NCI-H2029 treated with DMSO at 0.1 percent for 48 hours (cell line): ENCODE measurements at regions not wholly inside any gene's neighbourhood (a gene's known extent, or its start where the extent isn't known, plus 50 kb on each side); places are given as distances from the start of the nearest gene placed in this dataset.

ENCODE experiments used
- DNase-seq: peaks from one replicate; lab custom pipeline; 2025; lab: John Stamatoyannopoulos, UW

DNA sequence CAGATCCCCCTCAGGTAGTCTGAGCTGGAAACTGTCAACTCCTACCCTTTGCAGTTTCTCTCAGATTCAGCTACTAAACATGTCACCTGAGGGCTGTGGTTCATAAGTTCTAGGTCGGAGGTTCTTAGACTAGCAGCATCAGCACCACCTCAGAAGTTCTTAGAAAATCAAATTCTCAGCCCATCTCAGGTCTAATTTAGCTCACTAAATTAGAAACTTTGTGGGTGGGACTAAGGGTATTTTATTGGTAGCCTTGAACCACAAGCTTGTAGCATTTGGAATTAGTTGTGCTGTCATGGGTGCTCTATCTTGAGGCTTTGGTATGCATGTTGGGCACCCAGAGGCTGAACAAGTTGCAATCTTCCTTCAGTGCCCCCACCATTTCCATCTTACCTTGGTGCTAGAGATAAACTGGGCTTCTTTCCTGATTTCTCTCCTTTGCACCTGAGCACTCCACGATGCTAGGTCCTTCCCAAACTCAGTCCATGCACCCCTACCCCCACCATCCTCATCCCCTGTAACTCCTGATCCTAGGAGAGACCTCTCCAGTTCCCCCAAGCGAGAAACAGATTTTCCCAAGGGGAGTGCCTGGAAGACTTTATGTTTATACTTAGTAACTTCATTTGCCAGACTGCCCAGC, 54.2 kb downstream of the S1PR1 start:
- no peak for DNase-seq

DNA sequence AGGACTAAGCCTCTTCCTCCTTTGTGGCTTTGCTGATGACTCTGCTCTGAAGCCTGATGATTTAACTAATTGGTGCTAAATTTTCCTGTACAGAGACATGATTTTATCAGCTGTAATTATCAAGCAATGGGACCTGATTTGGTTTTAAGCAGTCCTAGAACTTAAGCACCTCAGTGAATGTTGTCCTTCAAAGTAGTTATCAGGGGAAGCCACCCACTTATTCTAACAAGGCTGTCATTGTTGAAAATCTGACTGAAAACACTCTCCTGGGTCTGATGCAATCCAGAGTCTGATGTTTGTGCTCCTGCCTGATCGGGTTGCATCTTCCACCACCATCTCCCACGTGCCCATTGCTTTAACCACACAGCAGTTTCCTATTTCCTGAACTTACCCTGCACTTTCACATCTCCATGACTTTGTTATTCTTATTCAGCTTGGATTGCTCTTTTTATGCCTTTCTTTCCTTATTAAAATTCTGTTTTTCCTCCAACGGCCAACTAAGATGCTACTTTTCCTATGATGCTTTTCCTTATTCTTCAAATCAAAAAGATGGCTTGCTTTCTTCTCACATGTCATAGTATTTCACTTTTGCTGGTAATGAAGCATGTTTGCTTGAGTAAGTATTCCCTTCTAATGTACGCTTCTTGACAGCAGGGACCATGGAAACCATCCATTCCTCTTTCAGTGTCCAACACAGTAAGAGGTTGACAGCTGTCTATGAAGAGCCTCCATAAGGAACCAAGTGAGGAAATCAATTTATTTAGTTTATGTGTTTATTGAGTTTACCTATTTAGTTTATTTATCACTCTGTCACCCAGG, 55.0 kb downstream of the S1PR1 start:
- no peak for DNase-seq

DNA sequence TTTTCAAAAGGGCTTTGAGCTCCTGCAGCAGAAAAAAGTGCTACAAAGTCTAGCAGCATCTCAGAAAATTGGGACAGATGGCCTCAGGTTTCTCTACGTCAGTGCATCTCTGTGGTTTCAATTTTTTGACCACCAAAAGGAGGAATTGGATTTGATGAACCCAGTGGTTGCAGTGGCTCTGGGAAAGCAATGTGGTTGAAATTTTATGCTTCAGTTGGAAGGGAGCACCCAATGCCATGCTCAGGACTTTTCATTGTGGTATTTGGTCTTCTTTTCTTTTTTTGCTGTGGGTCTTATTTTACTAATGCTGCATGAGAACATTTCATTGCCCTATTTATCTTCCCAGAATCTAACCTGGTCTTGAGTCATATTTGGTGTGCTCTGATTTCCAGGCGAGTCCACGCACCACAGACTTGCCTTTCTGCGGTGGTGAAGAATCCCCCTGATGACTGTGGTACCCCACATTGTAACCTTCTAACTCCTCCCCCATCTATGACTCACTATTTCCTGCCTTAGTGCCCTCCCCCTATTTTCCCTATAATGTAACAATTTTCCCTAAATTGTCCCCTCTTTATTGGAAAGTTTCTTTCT, 56.7 kb downstream of the S1PR1 start:
- DNase-seq, result no peak

DNA sequence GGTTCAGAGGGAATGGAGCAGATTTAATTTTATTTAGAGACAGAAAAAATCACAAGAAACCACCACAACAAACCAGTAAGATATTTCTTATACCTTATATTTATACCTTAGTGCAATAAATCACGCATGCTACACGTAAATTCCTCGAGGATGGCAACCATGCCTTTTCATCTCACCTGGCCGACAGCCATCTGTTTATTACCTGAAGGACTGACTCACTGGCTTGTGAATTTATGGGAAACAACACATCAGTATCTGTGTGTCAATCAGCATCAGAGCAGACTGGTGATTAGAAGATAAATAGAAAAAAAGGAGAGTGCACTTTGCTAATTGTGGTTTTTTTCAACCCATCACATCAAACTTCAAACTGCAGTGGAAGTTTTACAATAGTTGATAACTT, 58.4 kb downstream of the S1PR1 start:
- no peak for DNase-seq

DNA sequence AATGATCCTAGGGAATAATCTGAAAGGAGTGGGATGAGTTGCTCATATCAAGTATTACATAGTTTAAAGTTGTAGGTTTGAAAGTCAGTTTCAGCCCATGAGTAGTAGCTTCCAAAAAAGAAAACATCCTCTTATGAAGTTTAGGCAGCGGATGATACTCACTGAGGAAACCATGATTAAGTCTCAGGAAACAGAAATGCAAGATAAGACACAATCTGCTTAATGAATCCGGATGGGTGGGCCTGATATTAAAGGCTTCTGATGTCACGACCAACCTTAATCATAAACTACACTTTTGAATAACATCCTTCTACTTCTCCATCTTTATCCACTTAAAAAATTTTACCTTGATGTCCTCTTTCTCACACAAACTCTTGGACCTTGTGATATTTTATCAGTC, 61.8 kb downstream of the S1PR1 start:
- DNase-seq, result no peak

GRCh38 chr1:101299141-101299540, 62.3 kb downstream of the S1PR1 start:
- no peak for DNase-seq

DNA sequence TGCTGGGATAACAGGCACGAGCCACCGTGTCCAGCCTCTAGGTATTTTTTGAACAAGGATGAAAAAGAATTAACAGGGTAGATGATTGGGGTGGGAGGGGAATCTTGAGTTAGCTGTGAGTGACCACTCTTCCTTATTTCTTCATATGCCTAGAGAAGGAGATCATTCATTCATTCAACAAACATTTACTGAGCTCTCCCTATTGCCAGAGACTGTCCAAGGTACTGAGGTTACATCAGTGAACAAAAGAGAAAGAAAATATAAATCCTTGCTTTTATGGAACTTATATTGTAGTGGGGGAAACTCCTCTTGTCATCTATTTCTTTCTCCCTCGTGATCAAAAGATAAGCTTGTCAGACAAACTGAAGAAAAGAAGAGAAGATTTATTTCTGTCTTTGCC, 62.9 kb downstream of the S1PR1 start:
- DNase-seq, result no peak

GRCh38 chr1:101300916-101301315, 64.1 kb downstream of the S1PR1 start:
- no peak for DNase-seq

GRCh38 chr1:101301446-101302057, 64.7 kb downstream of the S1PR1 start:
- no peak for DNase-seq

GRCh38 chr1:101302831-101303511, 66.2 kb downstream of the S1PR1 start:
- no peak for DNase-seq

DNA sequence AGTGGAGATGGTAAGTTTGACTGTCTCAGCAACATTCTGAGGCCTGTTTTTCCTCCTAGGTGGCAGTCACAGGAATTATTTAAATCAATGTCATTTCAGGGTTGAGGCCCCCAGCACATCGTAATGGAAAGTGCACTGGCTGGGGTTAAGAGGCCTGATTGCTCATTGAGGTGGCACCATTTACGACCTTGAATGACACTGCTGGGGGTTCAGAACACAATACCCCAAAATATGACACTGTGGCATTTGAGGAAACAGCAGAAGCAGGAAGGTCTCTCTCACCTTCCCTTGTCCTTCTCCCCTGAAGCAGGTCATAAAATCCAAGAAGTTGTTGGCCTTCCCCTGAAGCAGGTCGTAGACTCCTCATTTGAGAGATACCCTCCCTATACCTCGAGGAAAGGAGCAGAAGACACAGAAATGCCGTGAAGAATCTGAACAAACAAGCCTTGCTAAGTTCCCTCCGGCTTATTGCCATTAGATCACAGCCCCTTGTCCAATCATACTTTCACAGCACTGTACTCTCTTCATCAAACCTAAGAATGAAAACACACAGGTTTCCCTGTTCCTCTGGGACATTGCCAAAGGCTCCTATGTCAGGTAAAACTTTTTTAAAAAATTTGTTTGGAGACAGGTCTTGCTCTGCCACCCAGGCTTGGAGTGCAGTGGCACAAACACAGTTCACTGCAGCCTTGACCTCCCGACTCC, 71.3 kb downstream of the S1PR1 start:
- no peak for DNase-seq

GRCh38 chr1:101308935-101309333, 72.1 kb downstream of the S1PR1 start:
- no peak for DNase-seq

DNA sequence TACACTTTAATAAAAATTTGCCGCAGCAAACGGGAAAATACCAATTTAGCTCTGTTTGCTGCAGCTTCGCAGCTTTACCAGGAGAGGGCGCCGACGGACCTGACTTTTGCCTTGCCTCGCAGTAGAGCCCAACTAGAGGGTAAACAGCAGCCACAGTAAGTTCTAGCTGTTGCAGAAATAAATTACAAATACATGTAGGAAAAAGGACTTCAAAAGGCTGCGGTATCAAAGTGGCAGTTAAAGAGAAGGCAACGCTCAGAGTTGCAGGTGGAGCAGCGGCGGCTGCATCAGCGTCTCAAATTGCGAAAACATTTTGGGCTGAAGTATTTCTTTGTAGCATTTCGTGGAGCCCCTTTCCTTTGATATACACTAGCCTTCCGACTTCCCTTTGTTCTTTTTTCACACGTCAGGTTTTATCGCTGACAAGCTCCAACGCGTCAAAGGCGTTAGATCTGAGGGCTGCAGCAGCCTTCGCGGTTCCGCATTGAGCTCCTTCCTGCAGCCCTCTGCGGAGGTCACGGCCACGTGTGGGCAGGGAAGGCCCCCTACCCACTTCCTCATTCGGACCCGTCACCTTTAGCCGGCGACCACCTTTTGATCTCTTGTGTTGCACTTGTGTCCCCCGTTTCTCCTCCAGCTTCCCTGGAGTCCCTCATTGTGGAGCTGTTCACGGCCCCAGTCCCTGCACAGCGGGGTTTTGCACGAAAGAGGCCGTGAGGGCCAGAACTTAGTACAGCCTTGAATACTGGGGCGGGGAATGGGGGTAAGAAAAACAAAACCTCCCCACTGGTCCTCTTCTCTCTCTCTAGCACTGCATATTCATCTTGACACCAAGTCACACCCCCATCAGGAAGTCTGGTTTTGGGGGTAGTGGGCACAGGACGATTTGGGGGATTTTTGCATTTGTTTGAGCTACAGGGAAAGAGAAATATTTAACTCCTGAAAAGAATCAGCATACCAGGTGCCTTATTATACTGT, 72.8 kb downstream of the S1PR1 start:
- DNase-seq, result peak; percentile 18

DNA sequence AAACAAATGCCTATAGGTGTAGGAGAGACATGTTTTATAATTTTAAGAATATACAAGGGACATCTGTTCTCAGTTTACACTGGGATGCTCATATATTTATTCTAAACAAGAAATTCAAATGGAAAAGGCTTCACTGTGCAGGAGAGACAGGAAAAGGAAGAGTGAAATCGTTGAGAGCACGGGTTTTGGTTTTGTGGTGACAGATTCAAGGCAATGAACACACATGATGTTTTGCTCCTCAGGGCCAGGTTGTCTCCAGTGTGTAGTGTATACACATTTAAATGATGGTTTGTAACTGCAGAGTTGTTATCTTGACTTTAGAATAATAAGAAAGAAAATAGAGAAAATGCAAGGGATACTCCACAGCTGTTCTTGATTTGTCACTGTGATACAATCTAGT, 73.7 kb downstream of the S1PR1 start:
- no peak for DNase-seq

DNA sequence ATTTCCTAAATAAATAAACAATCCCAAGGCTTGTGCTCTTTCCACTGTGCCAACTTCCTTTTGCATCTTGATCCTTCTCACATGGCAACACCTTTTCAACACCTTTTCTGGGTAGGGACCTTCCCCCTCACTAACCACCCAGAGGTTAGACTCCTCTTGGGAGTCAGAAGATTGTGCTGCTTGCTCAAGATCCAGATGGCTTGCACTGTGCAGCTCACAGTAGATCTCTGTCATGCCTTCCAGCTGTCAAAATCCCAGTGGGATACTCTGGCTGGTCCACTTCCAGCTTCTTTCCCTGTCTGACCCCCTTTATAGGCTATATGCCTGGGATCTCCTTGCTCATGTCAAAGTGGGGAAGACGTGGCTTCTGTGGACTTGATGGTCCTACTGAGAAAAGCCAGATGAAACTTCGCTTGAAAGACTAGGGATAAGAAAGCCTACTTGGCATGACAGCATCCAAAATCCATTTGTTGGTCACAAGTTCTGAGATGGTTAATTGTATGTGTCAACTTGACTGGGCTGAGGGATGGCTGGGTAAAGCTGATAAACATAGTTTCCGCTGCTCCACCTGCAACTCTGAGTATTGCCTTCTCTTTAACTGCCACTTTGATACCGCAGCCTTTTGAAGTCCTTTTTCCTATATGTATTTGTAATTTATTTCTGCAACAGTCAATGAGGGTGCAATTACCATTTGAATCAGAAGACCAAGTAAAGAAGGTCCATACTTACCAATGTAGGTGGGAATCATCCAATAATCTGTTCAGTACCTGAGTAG, 74.5 kb downstream of the S1PR1 start:
- no peak for DNase-seq

DNA sequence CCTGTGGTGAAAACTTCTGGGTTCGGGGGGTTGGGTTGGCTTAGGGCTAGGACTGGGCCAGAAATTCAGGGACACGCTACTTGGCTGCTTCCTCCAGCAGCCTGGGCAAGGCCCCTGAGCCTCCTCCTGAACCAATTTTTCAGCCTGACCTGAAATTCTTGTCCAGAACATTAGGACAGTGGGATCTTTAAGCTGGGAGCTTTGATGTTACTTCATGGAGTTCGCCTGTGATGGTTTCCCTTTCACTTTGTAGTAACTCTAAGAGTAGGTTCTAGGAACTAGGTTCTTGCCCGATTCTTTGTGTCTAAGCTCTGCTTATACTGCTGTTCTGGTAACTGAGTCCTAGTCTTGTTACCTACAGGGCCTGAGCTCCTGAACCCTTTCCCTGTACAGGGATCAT, 75.3 kb downstream of the S1PR1 start:
- DNase-seq, result no peak

- no peak for DNase-seq
Measured at GRCh38 chr1:101313356-101313755, 76.5 kb downstream of the S1PR1 start.

DNA sequence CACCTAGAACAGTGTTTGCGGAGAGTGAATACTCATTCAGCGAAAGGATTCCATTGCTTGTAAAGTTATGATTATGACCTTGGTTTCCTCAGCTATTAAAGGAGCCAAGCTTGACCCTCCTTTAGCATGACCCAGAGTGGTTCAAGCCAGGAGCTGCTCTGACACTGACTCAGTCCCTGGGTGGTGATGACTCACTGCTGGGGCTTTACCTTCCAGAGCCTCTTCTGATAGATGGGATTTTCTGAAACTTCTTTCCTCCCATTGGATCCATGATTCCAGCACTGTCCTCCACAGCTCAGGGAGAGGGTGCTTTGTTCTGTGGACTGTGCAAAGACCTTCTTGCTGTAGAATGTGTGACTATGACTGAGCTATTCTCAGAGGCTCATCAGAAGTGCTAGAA, 77.4 kb downstream of the S1PR1 start:
- no peak for DNase-seq

DNA sequence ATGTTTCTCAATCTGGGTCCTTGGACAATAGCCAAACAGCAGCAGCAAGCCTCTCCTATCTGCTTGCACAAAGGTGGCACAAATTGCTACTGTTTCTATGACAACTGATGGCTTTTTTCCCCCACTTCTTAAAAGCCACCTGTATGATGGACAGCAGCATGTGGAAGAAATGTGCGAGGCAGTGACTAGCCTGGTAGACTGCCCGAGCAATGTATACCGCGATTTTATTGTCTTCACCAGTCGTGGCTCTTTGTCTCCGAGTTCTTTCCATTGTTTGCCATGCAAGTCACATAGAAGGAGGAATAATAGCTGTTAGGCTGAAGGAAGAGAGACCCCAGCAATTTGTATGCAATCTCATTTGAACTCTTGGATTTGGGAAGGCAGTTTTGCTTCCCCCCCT, 79.4 kb downstream of the S1PR1 start:
- no peak for DNase-seq

- no peak for DNase-seq
Measured at GRCh38 chr1:101316799-101317198, 80.0 kb downstream of the S1PR1 start.
